PC-3 (cell line): ENCODE measurements at regions not wholly inside any gene's neighbourhood (a gene's known extent, or its start where the extent isn't known, plus 50 kb on each side); places are given as distances from the start of the nearest gene placed in this dataset.

ENCODE experiments used
- ATAC-seq: fragments of 200-7000 bp; cut with Tn5 transposase; 2 replicates; pipeline ENCODE4 v1.9.1; 2020; ENCODE audit warnings: mild to moderate bottlenecking, moderate library complexity
- BruUV-seq: library from RNA; stranded (reverse); fragments of 400-500 nt; replicated peaks from 2 replicates; lab custom pipeline; 2021; lab: Mats Ljungman, UMichigan
- CTCF ChIA-PET: fragments of 300-600 bp; sonication (Branson Sonifier 250); formaldehyde crosslinking; loops from one replicate; lab custom pipeline; 2022; ENCODE audit warnings: antibody characterized with exemption; lab: Charles Lee
- POLR2A ChIA-PET: fragments of 300-600 bp; sonication (Branson Sonifier 250); formaldehyde crosslinking; loops from one replicate; lab custom pipeline; 2022; ENCODE audit warnings: antibody characterized with exemption; ENCODE audit not compliant: unreplicated experiment; lab: Charles Lee
- DNase-seq: peaks from one replicate; pipeline ENCODE4 v3.0.0-alpha.2; 2015
- H2AFZ ChIP-seq: fragments of 300-600 bp; sonication (generic); 2 replicates; pipeline ENCODE4 v1.6.0; 2016; ENCODE audit warnings: antibody characterized with exemption, low read length
- H3F3A ChIP-seq: fragments of 300-600 bp; sonication (generic); one replicate; pipeline ENCODE4 v1.6.0; 2017; ENCODE audit warnings: antibody characterized with exemption, low read length, control low read depth, mild to moderate bottlenecking; ENCODE audit not compliant: unreplicated experiment
- H3K27ac ChIP-seq: fragments of 300-600 bp; sonication (generic); 2 replicates; pipeline ENCODE4 v1.5.1; 2016; ENCODE audit warnings: mild to moderate bottlenecking, low read length
- H3K27me3 ChIP-seq: fragments of 300-600 bp; sonication (generic); 2 replicates; pipeline ENCODE4 v1.6.1; 2016; ENCODE audit warnings: low read length, mixed read lengths
- H3K36me3 ChIP-seq: fragments of 300-600 bp; sonication (generic); 2 replicates; pipeline ENCODE4 v1.6.1; 2016; ENCODE audit warnings: low read depth, mixed run types, low read length, mixed read lengths
- H3K4me1 ChIP-seq: fragments of 300-600 bp; sonication (generic); 2 replicates; pipeline ENCODE4 v1.5.1; 2016; ENCODE audit warnings: low read length; ENCODE audit not compliant: insufficient read depth
- H3K4me2 ChIP-seq: fragments of 300-600 bp; sonication (generic); 2 replicates; pipeline ENCODE4 v1.6.0; 2016; ENCODE audit warnings: low read length
- H3K4me3 ChIP-seq: fragments of 300-600 bp; sonication (generic); 2 replicates; pipeline ENCODE4 v1.5.1; 2016; ENCODE audit warnings: mild to moderate bottlenecking, low read length, mixed read lengths
- H3K79me2 ChIP-seq: fragments of 300-600 bp; sonication (generic); 2 replicates; pipeline ENCODE4 v1.6.1; 2017; ENCODE audit warnings: low read length, mixed read lengths
- H3K9ac ChIP-seq: fragments of 300-600 bp; sonication (generic); 2 replicates; pipeline ENCODE4 v1.6.0; 2016; ENCODE audit warnings: mild to moderate bottlenecking, low read length
- H3K9me2 ChIP-seq: fragments of 300-600 bp; sonication (generic); replicated peaks from 2 replicates; pipeline ENCODE4 v1.6.1; 2016; ENCODE audit warnings: mixed run types, low read length, mixed read lengths
- H3K9me3 ChIP-seq: fragments of 300-600 bp; sonication (generic); 2 replicates; pipeline ENCODE4 v1.6.1; 2016; ENCODE audit warnings: low read length, mixed read lengths
- H4K20me1 ChIP-seq: fragments of 300-600 bp; sonication (generic); 2 replicates; pipeline ENCODE4 v1.6.1; 2016; ENCODE audit warnings: low read length, mixed read lengths
- EZH2 ChIP-seq: fragments of 300-600 bp; sonication (generic); IDR thresholded peaks from one replicate; pipeline ENCODE4 v1.6.1; 2017; ENCODE audit warnings: antibody characterized with exemption, mild to moderate bottlenecking, low read length; ENCODE audit not compliant: unreplicated experiment
- EZH2phosphoT487 ChIP-seq: fragments of 300-600 bp; sonication (generic); IDR thresholded peaks from 2 replicates; pipeline ENCODE4 v1.6.1; 2018; ENCODE audit warnings: mild to moderate bottlenecking, antibody characterized with exemption, low read length, borderline replicate concordance
- intact Hi-C: fragments of 100-400 bp; cut with micrococcal nuclease; formaldehyde crosslinking; loops from 2 replicates; pipeline ENCODE4 v1.9.0; 2023
- TF ChIP-seq, protein P1 (sequence below): fragments of 300-600 bp; sonication (generic); conservative IDR thresholded peaks from 2 replicates; pipeline ENCODE4 v1.5.1; 2017; ENCODE audit warnings: antibody characterized with exemption, low read depth, mild to moderate bottlenecking, low read length

DNA sequence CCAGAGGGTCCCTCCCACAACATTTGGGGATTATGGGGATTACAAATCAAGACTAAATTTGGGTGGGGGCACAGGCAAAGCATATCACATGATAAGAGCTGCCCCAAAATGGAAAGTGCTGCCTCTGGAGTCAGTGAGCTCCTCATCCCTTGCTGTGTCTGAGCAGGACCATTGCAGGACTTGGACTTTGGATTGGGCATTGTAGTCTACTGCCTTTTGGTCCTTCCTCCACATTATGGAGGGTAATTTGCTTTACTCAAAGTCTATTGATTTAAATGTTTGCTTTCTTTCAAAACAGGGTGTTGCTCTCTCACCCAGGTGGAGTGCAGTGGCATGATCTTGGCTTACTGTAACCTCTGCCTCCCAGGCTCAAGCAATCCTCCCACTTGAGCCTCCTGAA, 106.8 kb upstream of the LDAH start:
- H3F3A ChIP-seq = no peaks in the 10 kb centered on the region
- no TSS peak for BruUV-seq
- H3K36me3 ChIP-seq = no peaks in the 10 kb centered on the region
- no peaks in the 10 kb centered on the region for H3K27me3 ChIP-seq
- H3K9me3 ChIP-seq = no peaks in the 10 kb centered on the region
- no peak overlapping the region for H3K4me3 ChIP-seq
- CTCF ChIA-PET = no interaction called here
- TF ChIP-seq, protein P1, sequence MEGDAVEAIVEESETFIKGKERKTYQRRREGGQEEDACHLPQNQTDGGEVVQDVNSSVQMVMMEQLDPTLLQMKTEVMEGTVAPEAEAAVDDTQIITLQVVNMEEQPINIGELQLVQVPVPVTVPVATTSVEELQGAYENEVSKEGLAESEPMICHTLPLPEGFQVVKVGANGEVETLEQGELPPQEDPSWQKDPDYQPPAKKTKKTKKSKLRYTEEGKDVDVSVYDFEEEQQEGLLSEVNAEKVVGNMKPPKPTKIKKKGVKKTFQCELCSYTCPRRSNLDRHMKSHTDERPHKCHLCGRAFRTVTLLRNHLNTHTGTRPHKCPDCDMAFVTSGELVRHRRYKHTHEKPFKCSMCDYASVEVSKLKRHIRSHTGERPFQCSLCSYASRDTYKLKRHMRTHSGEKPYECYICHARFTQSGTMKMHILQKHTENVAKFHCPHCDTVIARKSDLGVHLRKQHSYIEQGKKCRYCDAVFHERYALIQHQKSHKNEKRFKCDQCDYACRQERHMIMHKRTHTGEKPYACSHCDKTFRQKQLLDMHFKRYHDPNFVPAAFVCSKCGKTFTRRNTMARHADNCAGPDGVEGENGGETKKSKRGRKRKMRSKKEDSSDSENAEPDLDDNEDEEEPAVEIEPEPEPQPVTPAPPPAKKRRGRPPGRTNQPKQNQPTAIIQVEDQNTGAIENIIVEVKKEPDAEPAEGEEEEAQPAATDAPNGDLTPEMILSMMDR = no peak
- TF ChIP-seq EZH2phosphoT487 (no peak), EZH2 (no peak)
- no peak overlapping the region for H3K27ac ChIP-seq
- DNase-seq = no peak
- H4K20me1 ChIP-seq = no peaks in the 10 kb centered on the region
- POLR2A ChIA-PET = no interaction called here
- no peaks in the 10 kb centered on the region for H3K79me2 ChIP-seq
- intact Hi-C loops = no loop called here
- H3K4me2 ChIP-seq = no peak overlapping the region
- no peak overlapping the region for H2AFZ ChIP-seq
- no peak for ATAC-seq
- H3K4me1 ChIP-seq = no peaks in the 10 kb centered on the region
- no peak overlapping the region for H3K9ac ChIP-seq
- no peaks in the 10 kb centered on the region for H3K9me2 ChIP-seq

DNA sequence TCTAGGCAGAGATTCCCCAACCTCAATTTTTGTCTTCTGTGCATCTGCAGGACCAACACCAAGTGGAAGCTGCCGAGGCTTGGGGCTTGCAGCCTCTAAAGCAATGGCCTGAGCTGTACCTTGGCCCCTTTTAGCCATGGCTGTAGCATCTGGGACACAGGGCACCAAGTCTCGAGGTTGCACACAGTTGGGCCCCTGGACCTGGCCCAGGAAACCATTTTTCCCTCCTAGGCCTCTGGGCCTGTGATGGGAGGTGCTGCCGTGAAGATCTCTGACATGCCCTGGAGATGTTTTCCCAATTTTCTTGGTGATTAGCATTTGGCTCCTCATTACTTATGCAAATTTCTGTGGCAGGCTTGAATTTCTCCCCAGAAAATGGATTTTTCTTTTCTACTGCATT, 105.7 kb upstream of the LDAH start:
- H4K20me1 ChIP-seq = no peaks in the 10 kb centered on the region
- H3F3A ChIP-seq = no peaks in the 10 kb centered on the region
- no peaks in the 10 kb centered on the region for H3K27me3 ChIP-seq
- no TSS peak for BruUV-seq
- intact Hi-C loops = no loop called here
- H3K36me3 ChIP-seq = no peaks in the 10 kb centered on the region
- H3K27ac ChIP-seq = no peak overlapping the region
- no peak overlapping the region for H3K4me3 ChIP-seq
- no peaks in the 10 kb centered on the region for H3K4me1 ChIP-seq
- no peak overlapping the region for H3K9ac ChIP-seq
- CTCF ChIA-PET = no interaction called here
- H3K79me2 ChIP-seq = no peaks in the 10 kb centered on the region
- no peak overlapping the region for H2AFZ ChIP-seq
- no peak overlapping the region for H3K4me2 ChIP-seq
- DNase-seq (no peak), ATAC-seq (no peak)
- TF ChIP-seq, protein P1 = no peak
- TF ChIP-seq EZH2phosphoT487 (no peak), EZH2 (no peak)
- H3K9me2 ChIP-seq = no peaks in the 10 kb centered on the region
- H3K9me3 ChIP-seq = no peaks in the 10 kb centered on the region
- POLR2A ChIA-PET = no interaction called here

DNA sequence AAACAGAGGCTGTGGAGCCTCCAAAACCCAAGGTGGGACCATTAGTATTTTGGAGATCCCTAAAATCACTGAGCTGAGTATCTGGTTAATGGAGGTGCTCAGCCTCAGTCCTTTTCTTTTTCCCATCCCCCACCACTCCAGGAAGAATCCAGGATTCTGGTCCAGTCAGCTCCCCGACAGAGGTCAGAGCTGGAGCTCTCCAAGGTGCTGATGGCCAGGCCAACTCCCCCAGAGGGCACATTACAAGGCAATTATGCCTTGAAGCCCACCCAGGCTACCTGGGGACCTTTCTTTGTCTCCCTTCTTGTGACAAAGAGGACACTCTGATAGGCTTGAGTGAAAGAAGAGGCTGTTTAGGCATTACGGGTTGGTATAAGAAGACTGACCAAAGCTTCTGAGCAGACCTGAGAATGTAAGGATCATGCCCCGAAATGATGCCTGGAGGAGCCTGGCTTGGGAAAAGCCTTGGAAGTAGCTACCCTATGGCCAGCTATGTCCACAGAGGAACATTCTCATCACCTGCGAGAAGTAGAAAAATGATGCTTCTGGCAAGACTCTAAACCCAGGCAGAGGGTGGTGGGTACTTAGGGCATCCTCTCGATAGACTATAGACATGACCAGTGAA, 102.5 kb upstream of the LDAH start:
- ATAC-seq = no peak
- Histone ChIP-seq H3F3A (no peaks in the 10 kb centered on the region), H3K27me3 (0 out of 2 replicates have a peak, but pooled peaks cover 3% of the 10 kb centered on the region), H3K36me3 (no peaks in the 10 kb centered on the region), H3K9me2 (no peaks in the 10 kb centered on the region), H2AFZ (no peak overlapping the region), H3K4me3 (no peak overlapping the region), H3K79me2 (no peaks in the 10 kb centered on the region), H3K4me2 (no peak overlapping the region), H3K9ac (no peak overlapping the region), H4K20me1 (no peaks in the 10 kb centered on the region), H3K9me3 (no peaks in the 10 kb centered on the region), H3K27ac (no peak overlapping the region), H3K4me1 (no peaks in the 10 kb centered on the region)
- POLR2A ChIA-PET = no interaction called here
- CTCF ChIA-PET = no interaction called here
- TF ChIP-seq EZH2 = no peak
- TF ChIP-seq, protein P1 = no peak
- TF ChIP-seq EZH2phosphoT487 = no peak
- no TSS peak for BruUV-seq
- intact Hi-C loops = no loop called here
- no peak for DNase-seq
